22Rv1 (cell line): ENCODE measurements at regions not wholly inside any gene's neighbourhood (a gene's known extent, or its start where the extent isn't known, plus 50 kb on each side); places are given as distances from the start of the nearest gene placed in this dataset.

Experiments
- ZFX ChIP-seq: fragments of 450-650 bp; IDR thresholded peaks from 2 replicates; pipeline ENCODE4 v1.6.1; 2017; ENCODE audit warnings: antibody characterized with exemption, borderline replicate concordance
- TF ChIP-seq, protein P1 (sequence below): fragments of 450-650 bp; IDR thresholded peaks from 2 replicates; pipeline ENCODE4 v1.5.1; 2017; ENCODE audit warnings: mild to moderate bottlenecking

DNA sequence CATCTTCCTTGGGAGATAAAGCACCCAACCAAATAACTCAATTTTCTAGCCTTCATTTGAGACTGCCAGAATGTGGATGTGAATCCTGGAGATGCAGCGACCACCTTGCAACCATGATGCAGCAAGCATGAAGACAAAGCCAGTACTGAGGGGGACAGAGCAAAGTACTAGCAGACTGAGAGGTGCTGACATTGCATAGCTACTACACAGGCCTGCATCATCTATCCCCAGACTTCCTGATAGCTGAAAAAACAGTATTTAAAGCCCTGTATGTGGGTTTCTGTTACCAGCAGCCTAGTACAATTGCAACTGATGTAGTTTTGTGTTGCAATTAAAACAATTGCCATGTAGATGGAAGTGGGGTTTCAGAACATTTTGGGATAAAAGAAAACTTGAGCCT is 146.3 kb upstream of the VEPH1 start:
- TF ChIP-seq, protein P1, sequence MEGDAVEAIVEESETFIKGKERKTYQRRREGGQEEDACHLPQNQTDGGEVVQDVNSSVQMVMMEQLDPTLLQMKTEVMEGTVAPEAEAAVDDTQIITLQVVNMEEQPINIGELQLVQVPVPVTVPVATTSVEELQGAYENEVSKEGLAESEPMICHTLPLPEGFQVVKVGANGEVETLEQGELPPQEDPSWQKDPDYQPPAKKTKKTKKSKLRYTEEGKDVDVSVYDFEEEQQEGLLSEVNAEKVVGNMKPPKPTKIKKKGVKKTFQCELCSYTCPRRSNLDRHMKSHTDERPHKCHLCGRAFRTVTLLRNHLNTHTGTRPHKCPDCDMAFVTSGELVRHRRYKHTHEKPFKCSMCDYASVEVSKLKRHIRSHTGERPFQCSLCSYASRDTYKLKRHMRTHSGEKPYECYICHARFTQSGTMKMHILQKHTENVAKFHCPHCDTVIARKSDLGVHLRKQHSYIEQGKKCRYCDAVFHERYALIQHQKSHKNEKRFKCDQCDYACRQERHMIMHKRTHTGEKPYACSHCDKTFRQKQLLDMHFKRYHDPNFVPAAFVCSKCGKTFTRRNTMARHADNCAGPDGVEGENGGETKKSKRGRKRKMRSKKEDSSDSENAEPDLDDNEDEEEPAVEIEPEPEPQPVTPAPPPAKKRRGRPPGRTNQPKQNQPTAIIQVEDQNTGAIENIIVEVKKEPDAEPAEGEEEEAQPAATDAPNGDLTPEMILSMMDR = no peak
- TF ChIP-seq ZFX = no peak
